Aorta (tissue), 5 donors: ENCODE measurements at regions not wholly inside any gene's neighbourhood (a gene's known extent, or its start where the extent isn't known, plus 50 kb on each side); places are given as distances from the start of the nearest gene placed in this dataset.
A peak's percentile ranks its signal among the peaks of the same experiment; 100 is the strongest.

Source experiments
- ATAC-seq: fragments of 200-7000 bp; cut with Tn5 transposase; one replicate; pipeline ENCODE4 v1.9.1; 2022; ENCODE audit warnings: moderate library complexity; ENCODE audit not compliant: low FRiP score
- DNase-seq, 2 donors: peaks; one replicate each; pipeline ENCODE4 v3.0.0-alpha.2; 2020
- H3K27ac ChIP-seq, 2 donors: one replicate each; pipeline ENCODE4 v1.5.1; 2013; ENCODE audit warnings: low read length in 2 of 2, mild to moderate bottlenecking in 2 of 2, moderate library complexity in 2 of 2, control low read depth in 1 of 2, inconsistent platforms in 1 of 2, low read depth in 1 of 2
- H3K27me3 ChIP-seq, 2 donors: one replicate each; pipeline ENCODE4 v1.6.1; 2013; ENCODE audit warnings: control low read depth in 1 of 2, low read length in 1 of 2, mild to moderate bottlenecking in 1 of 2, moderate library complexity in 1 of 2; ENCODE audit not compliant: insufficient read depth in 2 of 2, control insufficient read depth in 1 of 2
- H3K36me3 ChIP-seq, 2 donors: one replicate each; pipeline ENCODE4 v1.6.1; 2013; ENCODE audit warnings: control low read depth in 1 of 2, low read length in 1 of 2, mild to moderate bottlenecking in 1 of 2; ENCODE audit not compliant: insufficient read depth in 2 of 2, control insufficient read depth in 1 of 2
- H3K4me1 ChIP-seq, 2 donors: one replicate each; pipeline ENCODE4 v1.6.1; 2013; ENCODE audit warnings: low read length in 2 of 2, control low read depth in 1 of 2, mild to moderate bottlenecking in 1 of 2, moderate library complexity in 1 of 2; ENCODE audit not compliant: insufficient read depth in 2 of 2, control insufficient read depth in 1 of 2
- H3K4me3 ChIP-seq, 2 donors: one replicate each; pipeline ENCODE4 v1.5.1; 2013; ENCODE audit warnings: low read length in 2 of 2, control low read depth in 1 of 2, mild to moderate bottlenecking in 1 of 2
- H3K9me3 ChIP-seq: one replicate; pipeline ENCODE4 v1.6.1; 2013; ENCODE audit warnings: mild to moderate bottlenecking, low read length; ENCODE audit not compliant: control insufficient read depth
- WGBS, 2 donors: extraction: QIAGEN DNeasy Blood & Tissue Kit; methylation state at CpG; one replicate each; pipeline ENCODE4 v1.1.7; 2013; 5-methylcytosine and 5-hydroxymethylcytosine counted together
- intact Hi-C, 2 donors: fragments of 100-400 bp; cut with DNase I; formaldehyde crosslinking; loops; one replicate each; pipeline versions ENCODE4 v1.14.2 to v1.15.0; 2022
- donor health status: healthy with polysubstance abuse.
- donor health status: Bipolar disorder and iron deficiency.
- donor health status: DM: no; HTN: no; CAD: no.
- donor health status: DM: no; HTN: no; CAD: no.
- donor health status: DM: yes; HTN: yes; CAD: no.

DNA sequence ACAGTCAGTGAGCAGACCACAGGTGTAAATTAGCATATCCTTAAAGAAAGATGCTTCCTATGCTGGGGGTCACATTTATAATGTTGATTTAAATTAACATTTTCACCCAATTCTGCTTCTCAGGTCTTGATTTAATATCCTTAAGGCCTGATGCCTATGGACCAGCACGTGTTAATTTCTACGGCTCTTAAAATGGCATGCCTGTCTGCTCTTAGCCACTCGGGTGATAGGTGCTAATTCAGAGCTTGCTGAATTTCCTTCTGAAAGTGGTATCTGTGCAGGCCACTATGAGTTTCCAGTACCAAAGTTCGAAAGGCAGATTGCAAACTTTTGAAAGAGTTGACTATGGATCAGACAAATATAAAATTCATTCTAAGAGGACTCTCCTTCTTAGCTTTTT is 487.4 kb upstream of the ADGRL2 start:
- Histone ChIP-seq H3K4me1 (no peaks in the 10 kb centered on the region), H3K9me3 (no peaks in the 10 kb centered on the region), H3K27ac (no peak overlapping the region), H3K27me3 (no peaks in the 10 kb centered on the region), H3K4me3 (no peak overlapping the region), H3K36me3 (no peaks in the 10 kb centered on the region)
- ATAC-seq, result no peak
- 87 to 92% methylated on average over 4 of the region's 4 CpGs for WGBS, 2 donors
- intact Hi-C loops, result no loop called here
- DNase-seq, result no peak

DNA sequence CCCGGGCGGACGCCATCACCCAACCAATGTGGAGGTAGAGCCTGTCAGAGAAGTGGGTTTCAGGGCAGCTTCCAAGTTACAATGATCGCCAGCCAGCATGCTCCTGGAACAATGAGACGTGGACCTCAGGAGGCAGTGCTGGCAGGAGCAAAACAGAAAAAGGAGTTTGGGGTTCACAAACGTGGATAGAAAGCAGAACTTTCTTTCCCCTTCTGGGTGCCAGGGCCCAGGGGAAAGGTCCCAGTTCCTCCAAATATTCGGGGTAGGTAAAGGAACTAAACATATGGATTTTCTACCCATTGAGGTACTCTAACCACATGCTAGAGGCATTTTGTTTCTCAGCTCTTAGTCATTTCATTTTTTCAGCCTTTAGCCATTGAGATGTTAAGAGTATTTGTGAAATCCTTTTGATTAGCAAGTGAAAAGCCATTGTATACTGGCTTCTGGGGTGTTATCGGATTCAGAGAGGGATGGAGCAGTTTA is 488.4 kb upstream of the ADGRL2 start:
- no peaks in the 10 kb centered on the region for H3K9me3 ChIP-seq
- intact Hi-C loops, result no loop called here

DNA sequence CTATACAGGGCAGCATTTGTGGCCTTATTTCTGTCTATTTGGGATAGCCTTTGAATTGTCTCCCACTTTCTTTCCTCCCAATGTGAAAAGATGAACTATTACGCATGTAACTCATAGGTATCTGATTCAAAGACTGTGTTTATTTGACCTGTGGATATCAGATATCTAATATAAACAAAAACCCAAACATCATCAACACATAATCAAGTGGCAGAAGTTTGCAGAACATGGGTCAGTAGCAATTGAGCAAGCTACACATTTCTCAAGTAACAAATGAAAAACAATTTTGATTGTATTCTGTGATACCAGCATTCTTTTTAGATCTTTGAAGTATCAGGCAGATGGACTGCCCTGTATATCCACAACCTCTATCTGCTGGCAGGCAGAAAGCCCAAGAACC is 490.5 kb upstream of the ADGRL2 start:
- WGBS, 2 donors, result 98 to 100% methylated on average over 1 of the region's 1 CpG
- Histone ChIP-seq H3K4me1 (peaks cover 0 to 2% of the 10 kb centered on the region in 2 donors), H3K9me3 (no peaks in the 10 kb centered on the region), H3K36me3 (no peaks in the 10 kb centered on the region), H3K27ac (no peak overlapping the region), H3K4me3 (no peak overlapping the region), H3K27me3 (no peaks in the 10 kb centered on the region)
- DNase-seq (no peak), ATAC-seq (no peak)
- intact Hi-C loops, result no loop called here

More for the DNA sequence above, 488.4 kb upstream of the ADGRL2 start:
- 88 to 93% methylated on average over 8 of the region's 8 CpGs for WGBS, 2 donors
- Histone ChIP-seq H3K4me1 (no peaks in the 10 kb centered on the region), H3K36me3 (no peaks in the 10 kb centered on the region), H3K27me3 (no peaks in the 10 kb centered on the region), H3K4me3 (no peak overlapping the region), H3K27ac (no peak overlapping the region)
- ATAC-seq, result no peak
- DNase-seq, result no peak

DNA sequence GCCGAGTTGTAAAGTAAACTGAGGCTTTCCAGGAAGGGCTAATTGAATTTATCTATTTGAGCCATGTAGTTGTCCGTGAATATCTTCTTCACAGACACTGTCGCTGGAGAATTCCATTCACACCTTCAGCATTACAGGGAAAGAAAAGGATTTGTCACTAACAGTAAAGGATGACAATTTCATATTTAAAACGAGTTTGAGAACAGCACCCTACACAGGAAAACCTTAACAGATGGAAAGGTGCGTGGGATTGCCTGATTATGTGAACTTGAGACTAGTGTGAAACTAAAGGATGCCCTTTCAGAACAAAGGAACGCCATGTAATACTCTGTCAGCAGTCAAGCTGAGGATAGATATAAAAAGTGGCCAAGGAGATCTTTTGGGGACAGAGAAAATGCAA is 492.5 kb upstream of the ADGRL2 start:
- intact Hi-C loops, result no loop called here
- 62 to 64% methylated on average over 6 of the region's 6 CpGs for WGBS, 2 donors
- ATAC-seq, result no peak

DNA sequence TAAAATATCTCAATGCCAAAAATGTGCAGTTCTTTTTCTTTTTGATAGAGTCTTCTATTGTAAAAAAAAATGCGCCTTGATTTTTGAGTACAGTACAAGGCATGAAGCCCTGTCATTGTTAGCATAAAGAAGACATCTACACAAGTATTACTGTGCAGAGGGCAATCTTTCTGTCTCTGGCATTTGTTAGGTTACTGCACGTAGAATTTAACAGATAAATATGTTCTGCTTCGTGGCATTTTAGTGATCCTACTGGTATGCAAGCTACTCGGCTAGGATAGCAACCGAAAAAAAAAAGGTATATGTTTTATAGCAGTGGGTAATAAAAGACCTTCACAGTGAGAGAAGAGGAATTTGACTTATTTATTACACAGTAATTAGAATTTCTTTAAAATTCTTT is 492.9 kb upstream of the ADGRL2 start:
- Histone ChIP-seq H3K9me3 (no peaks in the 10 kb centered on the region), H3K27ac (no peak overlapping the region), H3K4me1 (peaks cover 0 to 2% of the 10 kb centered on the region in 2 donors), H3K36me3 (no peaks in the 10 kb centered on the region), H3K27me3 (no peaks in the 10 kb centered on the region), H3K4me3 (no peak overlapping the region)
- ATAC-seq, result no peak
- intact Hi-C loops, result no loop called here
- DNase-seq, result no peak
- 70 to 74% methylated on average over 5 of the region's 5 CpGs for WGBS, 2 donors

More for the DNA sequence above, 492.5 kb upstream of the ADGRL2 start:
- Histone ChIP-seq H3K9me3 (no peaks in the 10 kb centered on the region), H3K27ac (no peak overlapping the region), H3K4me3 (no peak overlapping the region), H3K4me1 (peaks cover 0 to 2% of the 10 kb centered on the region in 2 donors), H3K36me3 (no peaks in the 10 kb centered on the region), H3K27me3 (no peaks in the 10 kb centered on the region)
- DNase-seq, result no peak

DNA sequence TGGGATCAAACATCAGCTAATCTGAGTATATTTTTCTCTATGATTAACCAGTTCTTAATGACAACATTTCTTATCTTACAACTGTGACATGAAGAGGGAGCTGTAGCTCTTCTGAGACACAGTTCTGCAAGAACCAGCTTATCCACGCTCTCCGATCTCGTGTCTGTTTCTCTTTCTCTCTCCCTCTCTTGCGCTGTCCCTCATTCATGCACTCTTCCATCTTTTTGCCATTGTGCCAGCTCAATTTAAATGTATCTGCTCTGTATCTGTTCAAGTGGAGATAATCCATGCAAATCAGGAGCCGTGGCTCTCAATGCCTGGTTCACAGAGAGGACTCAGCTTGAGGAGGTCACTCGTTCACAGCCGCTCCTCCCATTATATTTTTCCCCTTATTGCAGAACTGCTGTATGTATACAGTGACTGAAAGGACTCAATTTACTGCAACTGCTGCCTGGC is 494.7 kb upstream of the ADGRL2 start:
- intact Hi-C loops, result no loop called here
- WGBS, 2 donors, result 0 to 2% methylated on average over 7 of the region's 7 CpGs

DNA sequence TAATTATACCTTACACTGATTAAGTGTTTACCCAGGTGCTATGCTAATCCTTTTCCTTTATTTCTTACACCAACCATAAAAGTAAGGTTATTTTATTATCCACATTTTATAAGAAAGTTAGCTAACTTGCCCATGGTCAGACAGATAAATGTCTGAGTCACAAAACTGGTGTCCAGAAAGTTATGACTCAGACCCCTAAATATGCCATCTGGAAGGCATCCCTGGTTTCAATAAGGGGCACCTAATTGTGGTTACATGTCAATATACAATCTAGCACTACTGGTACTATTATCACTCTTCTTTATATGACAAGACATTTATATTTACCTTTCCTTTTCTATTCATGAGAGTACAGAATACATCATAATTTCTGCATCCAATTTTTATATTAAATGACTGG is 496.5 kb upstream of the ADGRL2 start:
- no peaks in the 10 kb centered on the region for H3K27me3 ChIP-seq
- intact Hi-C loops, result no loop called here
- no peaks in the 10 kb centered on the region for H3K36me3 ChIP-seq
- H3K9me3 ChIP-seq, result no peaks in the 10 kb centered on the region
- DNase-seq (no peak), ATAC-seq (no peak)
- H3K4me3 ChIP-seq, result no peak overlapping the region
- H3K27ac ChIP-seq, result no peak overlapping the region
- peaks cover 0 to 2% of the 10 kb centered on the region in 2 donors for H3K4me1 ChIP-seq

More for the DNA sequence above, 494.7 kb upstream of the ADGRL2 start:
- Histone ChIP-seq H3K36me3 (no peaks in the 10 kb centered on the region), H3K4me3 (peak overlapping the region; percentile 80 to 99), H3K4me1 (peaks cover 0 to 2% of the 10 kb centered on the region in 2 donors), H3K27ac (no peak overlapping the region), H3K27me3 (no peaks in the 10 kb centered on the region), H3K9me3 (no peaks in the 10 kb centered on the region)
- ATAC-seq (peak; percentile 78), DNase-seq (no peak)

DNA sequence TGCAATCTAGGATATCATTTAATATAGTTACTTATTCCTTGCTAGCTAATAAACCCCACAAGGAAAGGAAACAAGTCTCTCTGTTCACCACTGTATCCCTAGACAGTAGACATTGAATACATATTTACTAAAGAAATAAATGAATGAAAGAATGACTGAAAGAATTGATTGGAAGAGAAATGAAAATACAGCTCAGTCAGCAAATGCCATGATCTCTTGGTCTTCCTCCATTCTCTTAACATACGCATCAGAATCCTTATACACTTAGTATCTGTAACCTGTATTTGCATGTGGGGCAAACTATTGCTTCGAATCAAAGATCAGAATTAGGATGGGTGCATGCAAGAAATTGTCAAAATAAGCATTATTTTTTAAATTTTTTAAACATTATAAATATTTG is 500.8 kb upstream of the ADGRL2 start:
- H3K4me1 ChIP-seq, result no peaks in the 10 kb centered on the region
- ATAC-seq, result no peak
- H3K36me3 ChIP-seq, result no peaks in the 10 kb centered on the region
- H3K9me3 ChIP-seq, result no peaks in the 10 kb centered on the region
- no peak overlapping the region for H3K27ac ChIP-seq
- 94 to 95% methylated on average over 2 of the region's 2 CpGs for WGBS, 2 donors
- no peak overlapping the region for H3K4me3 ChIP-seq
- intact Hi-C loops, result loop anchor here in 1 of 2 donors (10.0 kb wide), 1 partner anchor 455 kb away; no protein-coding TSS in a partner anchor
- no peaks in the 10 kb centered on the region for H3K27me3 ChIP-seq
- no peak for DNase-seq

DNA sequence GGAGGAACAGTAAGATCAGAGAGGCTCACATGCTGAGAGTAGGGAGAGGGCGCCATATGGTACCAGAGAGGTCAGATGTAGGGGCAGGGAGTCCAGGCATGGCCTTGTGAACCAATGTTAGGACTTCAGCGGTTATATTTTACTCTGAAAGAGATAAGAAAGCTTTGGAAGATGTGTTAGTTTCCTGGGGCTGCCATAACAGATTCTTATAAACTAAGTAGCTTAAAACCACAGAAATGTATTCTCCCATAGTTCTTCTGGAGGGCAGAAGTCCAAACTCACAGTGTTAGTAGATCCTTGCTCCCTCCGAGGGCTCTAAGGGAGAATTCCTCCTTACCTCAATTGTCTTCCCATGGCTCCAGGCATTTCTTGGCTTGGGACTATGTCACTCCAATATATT is 502.5 kb upstream of the ADGRL2 start:
- no peaks in the 10 kb centered on the region for H3K9me3 ChIP-seq
- no peak for ATAC-seq
- DNase-seq, result no peak
- H3K36me3 ChIP-seq, result no peaks in the 10 kb centered on the region
- intact Hi-C loops, result loop anchor here in 1 of 2 donors (10.0 kb wide), 1 partner anchor 457 kb away; no protein-coding TSS in a partner anchor
- H3K27ac ChIP-seq, result no peak overlapping the region
- H3K4me1 ChIP-seq, result no peaks in the 10 kb centered on the region
- no peak overlapping the region for H3K4me3 ChIP-seq
- 92 to 97% methylated on average over 3 of the region's 3 CpGs for WGBS, 2 donors
- no peaks in the 10 kb centered on the region for H3K27me3 ChIP-seq
